ENCODE measurements at regions not wholly inside any gene's neighbourhood (a gene's known extent, or its start where the extent isn't known, plus 50 kb on each side); places are given as distances from the start of the nearest gene placed in this dataset.
"Not testable (repeated sequence)": the region's sequence is repeated elsewhere in the genome, so short reads cannot be mapped to it uniquely, and the experiment has no call there.

GRCh38 chr15:77829331-77829730, 196.6 kb upstream of the LINGO1 start:
- H3K9me3 Mint-ChIP-seq; H3K4me3 Mint-ChIP-seq; DNase-seq (ENCODE audit: low spot score in 2 of 2); H3K27ac Mint-ChIP-seq (ENCODE audit: low read depth); H3K4me1 Mint-ChIP-seq; H3K36me3 Mint-ChIP-seq (ENCODE audit: insufficient read depth); ATAC-seq (replicated peaks; ENCODE audit: extremely low read depth, poor library complexity, severe bottlenecking): not testable (repeated sequence)
- peaks cover 25% of the 10 kb centered on the region for H3K27me3 Mint-ChIP-seq

DNA sequence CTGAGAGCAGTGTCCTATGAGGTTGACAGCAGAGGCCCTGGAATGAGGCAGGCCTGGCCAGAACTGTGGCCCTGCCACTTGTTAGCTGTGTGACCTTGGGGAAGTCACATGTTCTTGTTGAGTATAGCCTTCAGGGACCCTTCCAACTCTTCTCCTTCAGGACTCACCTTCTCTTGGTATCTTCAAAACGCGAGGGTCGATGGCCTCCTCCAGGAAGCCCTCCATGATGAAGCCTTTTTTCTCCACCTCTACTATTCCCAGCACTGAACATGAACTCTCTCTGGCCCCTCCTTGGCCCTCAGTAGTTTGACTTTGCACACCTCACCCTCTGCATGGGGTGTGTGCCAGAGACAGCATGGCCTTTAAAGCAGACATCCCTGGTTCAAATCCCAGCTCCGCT, 195.1 kb upstream of the LINGO1 start:
- DNase-seq (ENCODE audit: low spot score in 2 of 2) (no peak), ATAC-seq (replicated peaks; ENCODE audit: extremely low read depth, poor library complexity, severe bottlenecking) (no peak)
- Mint-ChIP-seq H3K4me3 (no peak overlapping the region), H3K4me1 (no peaks in the 10 kb centered on the region), H3K36me3 (ENCODE audit: insufficient read depth) (no peaks in the 10 kb centered on the region), H3K27ac (ENCODE audit: low read depth) (no peak overlapping the region), H3K9me3 (no peaks in the 10 kb centered on the region), H3K27me3 (peaks cover 39% of the 10 kb centered on the region)

- ATAC-seq (replicated peaks; ENCODE audit: extremely low read depth, poor library complexity, severe bottlenecking) (no peak), DNase-seq (ENCODE audit: low spot score in 2 of 2) (no peak)
- Mint-ChIP-seq H3K27ac (ENCODE audit: low read depth) (no peak overlapping the region), H3K27me3 (peaks cover 47% of the 10 kb centered on the region), H3K36me3 (ENCODE audit: insufficient read depth) (no peaks in the 10 kb centered on the region), H3K4me1 (peaks cover 2% of the 10 kb centered on the region), H3K9me3 (no peaks in the 10 kb centered on the region), H3K4me3 (no peak overlapping the region)
These were observed 193.4 kb upstream of the LINGO1 start for GRCh38 chr15:77826006-77826695.

GRCh38 chr15:77825546-77825945, 192.8 kb upstream of the LINGO1 start:
- Mint-ChIP-seq H3K36me3 (ENCODE audit: insufficient read depth) (no peaks in the 10 kb centered on the region), H3K4me3 (no peak overlapping the region), H3K4me1 (peaks cover 8% of the 10 kb centered on the region), H3K9me3 (no peaks in the 10 kb centered on the region), H3K27me3 (peaks cover 54% of the 10 kb centered on the region), H3K27ac (ENCODE audit: low read depth) (no peak overlapping the region)
- ATAC-seq (replicated peaks; ENCODE audit: extremely low read depth, poor library complexity, severe bottlenecking) = no peak
- no peak for DNase-seq (ENCODE audit: low spot score in 2 of 2)

DNA sequence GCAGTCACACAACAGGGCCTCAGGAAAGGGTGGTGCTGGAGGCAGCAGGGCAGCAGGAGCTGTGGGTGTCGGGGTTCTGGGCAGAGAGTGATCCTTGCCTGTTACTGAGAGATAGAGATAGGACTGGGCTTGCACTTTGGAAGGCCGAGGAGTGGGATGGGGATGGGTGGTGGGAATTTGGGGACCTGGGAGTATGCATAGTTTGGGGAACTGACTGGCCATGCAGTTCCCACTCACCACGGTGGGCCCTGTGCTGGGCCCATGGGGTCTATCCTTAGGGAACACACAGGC, 192.5 kb upstream of the LINGO1 start:
- DNase-seq (ENCODE audit: low spot score in 2 of 2) (no peak), ATAC-seq (replicated peaks; ENCODE audit: extremely low read depth, poor library complexity, severe bottlenecking) (no peak)
- peaks cover 8% of the 10 kb centered on the region for H3K4me1 Mint-ChIP-seq
- H3K9me3 Mint-ChIP-seq = no peaks in the 10 kb centered on the region
- H3K36me3 Mint-ChIP-seq (ENCODE audit: insufficient read depth) = no peaks in the 10 kb centered on the region
- no peak overlapping the region for H3K27ac Mint-ChIP-seq (ENCODE audit: low read depth)
- H3K4me3 Mint-ChIP-seq = no peak overlapping the region
- peaks cover 57% of the 10 kb centered on the region for H3K27me3 Mint-ChIP-seq

DNA sequence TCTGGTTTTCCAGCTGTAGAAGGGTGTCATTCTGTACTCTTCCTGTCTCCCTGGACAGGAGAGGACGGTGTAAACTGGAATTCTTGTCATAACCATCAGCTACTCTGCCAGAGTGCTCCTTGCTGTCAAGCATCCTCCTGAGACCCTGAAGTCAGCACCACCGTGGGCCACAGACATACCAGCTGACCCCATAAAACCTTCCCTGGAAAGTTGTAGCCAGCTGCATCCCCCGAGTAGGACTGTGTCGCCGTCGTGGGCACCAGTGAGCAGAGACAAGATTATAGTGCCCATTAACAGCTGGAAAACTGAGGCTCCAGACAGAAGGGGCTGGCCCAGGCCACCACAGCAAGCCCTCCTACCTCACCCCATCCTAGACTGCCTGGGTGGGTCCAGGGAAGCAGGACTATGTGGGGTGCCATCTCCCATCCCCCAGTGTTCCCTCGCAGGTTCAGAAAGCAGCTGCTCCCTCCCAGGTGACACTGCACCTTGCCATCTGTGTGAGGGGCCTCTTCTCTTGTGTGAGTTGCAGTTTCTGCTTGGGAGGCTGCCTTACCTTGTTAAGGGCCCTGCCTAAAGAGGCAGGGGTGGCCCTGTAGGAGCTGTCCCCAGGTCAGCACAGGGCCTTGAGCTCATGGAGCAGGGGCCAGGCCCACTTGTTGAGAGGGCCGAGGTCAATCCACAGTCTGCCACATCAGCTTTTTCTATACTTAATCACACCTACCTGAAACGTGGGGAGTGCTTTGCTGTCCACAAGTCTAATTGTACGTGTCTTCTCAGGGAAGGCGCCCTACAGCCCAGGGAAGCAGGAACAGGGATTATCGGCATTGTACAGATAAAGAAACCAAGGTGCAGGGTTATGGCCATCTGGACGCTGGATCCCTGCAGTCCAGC, 191.9 kb upstream of the LINGO1 start:
- Mint-ChIP-seq H3K36me3 (ENCODE audit: insufficient read depth) (no peaks in the 10 kb centered on the region), H3K27me3 (peaks cover 57% of the 10 kb centered on the region), H3K9me3 (no peaks in the 10 kb centered on the region), H3K4me3 (no peak overlapping the region), H3K27ac (ENCODE audit: low read depth) (no peak overlapping the region), H3K4me1 (peaks cover 8% of the 10 kb centered on the region)
- DNase-seq (ENCODE audit: low spot score in 2 of 2) (no peak), ATAC-seq (replicated peaks; ENCODE audit: extremely low read depth, poor library complexity, severe bottlenecking) (no peak)

DNA sequence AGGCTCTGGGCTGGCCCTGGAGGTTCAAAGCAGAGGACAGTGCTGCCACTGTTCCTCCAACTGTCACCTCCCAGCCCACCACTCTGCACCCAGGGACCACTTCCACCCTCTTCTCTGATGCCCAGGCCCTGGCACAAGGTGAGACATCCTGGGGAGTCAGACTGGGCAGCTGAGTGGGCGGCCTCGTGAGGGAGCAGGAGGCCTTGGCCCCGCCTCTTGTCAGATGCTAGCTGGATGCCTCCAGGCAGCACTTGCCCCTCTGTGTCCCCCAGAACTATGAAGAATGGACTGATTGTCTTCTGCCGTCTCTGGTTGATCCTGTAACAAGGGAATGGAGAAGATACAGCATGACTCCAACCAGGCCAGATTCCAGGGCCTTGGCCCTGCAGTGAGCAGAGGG, 191.0 kb upstream of the LINGO1 start:
- H3K36me3 Mint-ChIP-seq (ENCODE audit: insufficient read depth) = no peaks in the 10 kb centered on the region
- H3K4me1 Mint-ChIP-seq = peaks cover 8% of the 10 kb centered on the region
- no peaks in the 10 kb centered on the region for H3K9me3 Mint-ChIP-seq
- H3K27ac Mint-ChIP-seq (ENCODE audit: low read depth) = no peak overlapping the region
- ATAC-seq (replicated peaks; ENCODE audit: extremely low read depth, poor library complexity, severe bottlenecking) = no peak
- peaks cover 57% of the 10 kb centered on the region for H3K27me3 Mint-ChIP-seq
- H3K4me3 Mint-ChIP-seq = no peak overlapping the region
- no peak for DNase-seq (ENCODE audit: low spot score in 2 of 2)

- H3K27ac Mint-ChIP-seq (ENCODE audit: low read depth) = no peak overlapping the region
- H3K27me3 Mint-ChIP-seq = peaks cover 65% of the 10 kb centered on the region
- no peak for ATAC-seq (replicated peaks; ENCODE audit: extremely low read depth, poor library complexity, severe bottlenecking)
- H3K4me3 Mint-ChIP-seq = no peak overlapping the region
- no peak for DNase-seq (ENCODE audit: low spot score in 2 of 2)
- H3K36me3 Mint-ChIP-seq (ENCODE audit: insufficient read depth) = no peaks in the 10 kb centered on the region
- no peaks in the 10 kb centered on the region for H3K9me3 Mint-ChIP-seq
- peaks cover 8% of the 10 kb centered on the region for H3K4me1 Mint-ChIP-seq
These were observed 190.0 kb upstream of the LINGO1 start for GRCh38 chr15:77822631-77823230.

- DNase-seq (ENCODE audit: low spot score in 2 of 2) = no peak
- no peak overlapping the region for H3K4me3 Mint-ChIP-seq
These were observed 189.2 kb upstream of the LINGO1 start for GRCh38 chr15:77821959-77822256.

GRCh38 chr15:77821188-77821958, 188.7 kb upstream of the LINGO1 start:
- ATAC-seq (replicated peaks; ENCODE audit: extremely low read depth, poor library complexity, severe bottlenecking) (no peak), DNase-seq (ENCODE audit: low spot score in 2 of 2) (no peak)
- H3K27ac Mint-ChIP-seq (ENCODE audit: low read depth) = no peak overlapping the region
- peaks cover 78% of the 10 kb centered on the region for H3K27me3 Mint-ChIP-seq
- H3K9me3 Mint-ChIP-seq = no peaks in the 10 kb centered on the region
- peaks cover 8% of the 10 kb centered on the region for H3K4me1 Mint-ChIP-seq
- H3K36me3 Mint-ChIP-seq (ENCODE audit: insufficient read depth) = no peaks in the 10 kb centered on the region
- H3K4me3 Mint-ChIP-seq = peak overlapping the region; percentile 54

More at GRCh38 chr15:77821959-77822256, 189.2 kb upstream of the LINGO1 start:
- H3K27ac Mint-ChIP-seq (ENCODE audit: low read depth) = no peak overlapping the region
- no peaks in the 10 kb centered on the region for H3K36me3 Mint-ChIP-seq (ENCODE audit: insufficient read depth)
- no peak for ATAC-seq (replicated peaks; ENCODE audit: extremely low read depth, poor library complexity, severe bottlenecking)
- peaks cover 8% of the 10 kb centered on the region for H3K4me1 Mint-ChIP-seq
- H3K27me3 Mint-ChIP-seq = peaks cover 73% of the 10 kb centered on the region
- H3K9me3 Mint-ChIP-seq = no peaks in the 10 kb centered on the region

DNA sequence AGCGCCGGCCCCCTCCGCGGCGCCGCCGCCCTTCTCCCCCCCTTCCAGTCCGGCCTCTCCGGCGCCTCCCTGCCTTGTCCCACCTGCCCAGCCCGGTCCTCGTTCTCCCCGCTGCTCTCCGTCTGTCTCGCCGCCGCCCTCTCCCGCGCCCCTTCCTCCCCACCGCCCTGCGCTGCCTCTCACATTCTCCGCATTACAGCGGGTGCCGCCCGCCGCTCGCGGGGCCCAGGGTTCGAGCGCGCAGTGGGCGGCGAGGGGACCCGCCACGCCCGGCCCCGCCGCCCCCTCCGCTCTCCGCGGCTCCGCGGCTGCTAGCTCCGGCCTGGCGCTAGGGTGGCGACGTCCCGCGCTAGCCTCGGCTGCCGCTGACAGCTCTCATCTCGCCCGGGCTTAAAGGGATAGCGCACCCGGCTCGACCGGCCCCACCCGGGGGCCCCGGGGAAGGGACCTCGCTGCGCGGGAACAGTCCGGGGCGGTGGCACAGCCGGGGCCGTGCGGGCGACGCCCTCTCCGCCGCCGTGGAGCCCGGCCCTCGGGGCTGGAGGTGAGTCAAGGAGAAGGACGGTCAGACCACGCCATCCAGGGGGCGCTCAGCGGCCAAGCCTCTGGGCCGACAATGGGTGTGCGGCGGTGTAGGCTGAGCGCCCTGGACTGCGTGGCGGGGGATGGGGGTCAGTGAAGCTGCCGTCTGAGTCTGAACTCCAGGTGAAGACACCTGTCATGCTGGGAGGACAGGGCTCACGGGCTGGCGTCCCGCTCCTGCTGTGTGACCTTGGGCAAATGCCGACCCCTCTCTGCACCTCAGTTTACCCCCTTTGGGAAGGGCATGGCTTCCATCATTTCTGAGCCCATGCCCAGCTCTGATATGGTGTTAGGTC, 187.4 kb upstream of the LINGO1 start:
- ATAC-seq (replicated peaks; ENCODE audit: extremely low read depth, poor library complexity, severe bottlenecking) = no peak
- DNase-seq (ENCODE audit: low spot score in 2 of 2) = no peak
- H3K4me3 Mint-ChIP-seq = peak overlapping the region; percentile 54
- H3K4me1 Mint-ChIP-seq = peaks cover 8% of the 10 kb centered on the region
- H3K27me3 Mint-ChIP-seq = peaks cover 82% of the 10 kb centered on the region
- no peaks in the 10 kb centered on the region for H3K9me3 Mint-ChIP-seq
- H3K27ac Mint-ChIP-seq (ENCODE audit: low read depth) = no peak overlapping the region
- H3K36me3 Mint-ChIP-seq (ENCODE audit: insufficient read depth) = no peaks in the 10 kb centered on the region
